HepG2 (cell line): ENCODE measurements at regions not wholly inside any gene's neighbourhood (a gene's known extent, or its start where the extent isn't known, plus 50 kb on each side); places are given as distances from the start of the nearest gene placed in this dataset.

Experiments used
- ATAC-seq: fragments of 200-7000 bp; cut with Tn5 transposase; 3 replicates; pipeline ENCODE4 v1.9.1; 2020; ENCODE audit warnings: mild to moderate bottlenecking, moderate library complexity
- BruUV-seq: library from RNA; stranded (reverse); fragments of 400-500 nt; replicated peaks from 2 replicates; lab custom pipeline; 2021; lab: Mats Ljungman, UMichigan
- CTCF ChIA-PET: fragments of 300-600 bp; formaldehyde crosslinking; extraction: SDS; loops from one replicate; lab custom pipeline; 2021; ENCODE audit warnings: low total read pairs, inconsistent platforms, low intra/inter-chr PET ratio; lab: Yijun Ruan, JAX
- POLR2A ChIA-PET: fragments of 350-600 bp; sonication (Branson Sonifier 250); formaldehyde crosslinking; loops from one replicate; lab custom pipeline; 2020; ENCODE audit warnings: antibody characterized with exemption, inconsistent platforms; lab: Yijun Ruan, JAX
- DNase-seq: peaks from one replicate; pipeline ENCODE4 v3.0.0-alpha.2; 2015; ENCODE audit warnings: low spot score
- FAIRE-seq: peaks from 3 replicates; lab custom pipeline; 2011; peaks lifted over from hg19 to GRCh38; lab: Jason Lieb, UNC
- H2AFZ ChIP-seq: one replicate; pipeline ENCODE4 v1.6.1; 2011; ENCODE audit warnings: low read length, inconsistent platforms
- H3K27ac ChIP-seq: fragments of 300-600 bp; 3 replicates; pipeline ENCODE4 v1.8.0; 2011; ENCODE audit warnings: mixed run types, mild to moderate bottlenecking, mixed read lengths, low read length, inconsistent platforms; ENCODE audit not compliant: insufficient read depth; ENCODE audit errors: extremely low read length
- H3K27me3 ChIP-seq, 2 experiments: fragments of 200-600 bp in 1 of 2; 2 replicates in 1 of 2; 3 replicates in 1 of 2; pipeline versions ENCODE4 v1.6.0 to v1.8.0; 2011; ENCODE audit warnings: low read length in 2 of 2, mild to moderate bottlenecking in 2 of 2, moderate library complexity in 2 of 2, inconsistent platforms in 1 of 2; ENCODE audit not compliant: insufficient read depth in 2 of 2, control insufficient read depth in 1 of 2
- H3K36me3 ChIP-seq, 2 experiments: fragments of 200-600 bp in 1 of 2; replicated peaks in 1 of 2; 2 replicates in 1 of 2; 3 replicates in 1 of 2; pipeline versions ENCODE4 v1.5.1 to v1.8.0; 2011; ENCODE audit warnings: low read length in 2 of 2, inconsistent platforms in 1 of 2; ENCODE audit not compliant: insufficient read depth in 2 of 2, control insufficient read depth in 1 of 2
- H3K4me1 ChIP-seq: 2 replicates; pipeline ENCODE4 v1.5.1; 2012; ENCODE audit warnings: low read length, inconsistent platforms; ENCODE audit not compliant: insufficient read depth
- H3K4me2 ChIP-seq: 2 replicates; pipeline ENCODE4 v1.6.0; 2011; ENCODE audit warnings: low read depth, low read length, inconsistent platforms
- H3K4me3 ChIP-seq, 3 experiments: fragments of 200-600 bp in 1 of 3; sonication (generic), shearing (Covaris generic) in 1 of 3; replicated peaks in 1 of 3; 2 replicates each; pipeline ENCODE4 v1.5.1; 2011 to 2016; ENCODE audit warnings: low read length in 3 of 3, inconsistent platforms in 2 of 3, low read depth in 2 of 3, mild to moderate bottlenecking in 2 of 3, control low read depth in 1 of 3, mixed read lengths in 1 of 3; ENCODE audit not compliant: insufficient read depth in 1 of 3
- H3K79me2 ChIP-seq: one replicate; pipeline ENCODE4 v1.6.1; 2011; ENCODE audit warnings: low read length, inconsistent platforms; ENCODE audit not compliant: insufficient read depth
- H3K9ac ChIP-seq: 2 replicates; pipeline ENCODE4 v1.6.0; 2011; ENCODE audit warnings: mild to moderate bottlenecking, low read depth, low read length, inconsistent platforms; ENCODE audit not compliant: insufficient read depth
- H3K9me3 ChIP-seq: 2 replicates; pipeline ENCODE4 v1.5.1; 2012; ENCODE audit warnings: mild to moderate bottlenecking, low read length
- H4K20me1 ChIP-seq: 2 replicates; pipeline ENCODE4 v1.6.0; 2011; ENCODE audit warnings: inconsistent platforms, mild to moderate bottlenecking, low read length, moderate library complexity; ENCODE audit not compliant: insufficient read depth
- ATF6 ChIP-seq: sonication (generic); formaldehyde crosslinking; conservative IDR thresholded peaks from 2 replicates; pipeline ENCODE4 v1.4.0; 2020; ENCODE audit warnings: missing genetic modification reagents
- DNMT1 ChIP-seq: sonication (generic); formaldehyde crosslinking; IDR thresholded peaks from 2 replicates; pipeline ENCODE4 v1.5.1; 2020; ENCODE audit warnings: mild to moderate bottlenecking, missing genetic modification reagents
- EP300 ChIP-seq, 3 experiments: sonication (generic) in 1 of 3; formaldehyde crosslinking in 1 of 3; IDR thresholded peaks; 2 replicates each; pipeline versions ENCODE4 v1.5.1 to v1.6.1; 2011 to 2020; ENCODE audit warnings: low read depth in 2 of 3, low read length in 2 of 3, borderline replicate concordance in 1 of 3, improper control_type of control experiment in 1 of 3, mild to moderate bottlenecking in 1 of 3, missing genetic modification reagents in 1 of 3, moderate library complexity in 1 of 3
- GABPB1 ChIP-seq: IDR thresholded peaks from 2 replicates; pipeline ENCODE4 v1.6.1; 2016; ENCODE audit warnings: mild to moderate bottlenecking, missing genetic modification reagents, moderate library complexity, missing compliant biosample characterization
- HDAC1 ChIP-seq: sonication (generic); formaldehyde crosslinking; IDR thresholded peaks from 2 replicates; pipeline ENCODE4 v1.5.1; 2020; ENCODE audit warnings: mild to moderate bottlenecking, missing genetic modification reagents
- KDM5B ChIP-seq: sonication (generic); formaldehyde crosslinking; IDR thresholded peaks from 2 replicates; pipeline ENCODE4 v1.4.0; 2020; ENCODE audit warnings: missing genetic modification reagents, mild to moderate bottlenecking, borderline replicate concordance
- THRA ChIP-seq: sonication (generic); formaldehyde crosslinking; IDR thresholded peaks from 2 replicates; pipeline ENCODE4 v1.4.0; 2020; ENCODE audit warnings: missing genetic modification reagents, borderline replicate concordance
- ZKSCAN1 ChIP-seq: fragments of 150-350 bp; IDR thresholded peaks from 2 replicates; pipeline ENCODE4 v1.6.1; 2014; ENCODE audit warnings: low read length
- ZNF253 ChIP-seq: sonication (generic); formaldehyde crosslinking; IDR thresholded peaks from 2 replicates; pipeline ENCODE4 v1.8.0; 2022; ENCODE audit warnings: mild to moderate bottlenecking, missing genetic modification reagents, borderline replicate concordance
- ZNF362 ChIP-seq: sonication (generic); formaldehyde crosslinking; IDR thresholded peaks from 2 replicates; pipeline ENCODE4 v1.4.0; 2020; ENCODE audit warnings: missing genetic modification reagents, mild to moderate bottlenecking, borderline replicate concordance
- ZNF484 ChIP-seq: sonication (generic); formaldehyde crosslinking; IDR thresholded peaks from 2 replicates; pipeline ENCODE4 v1.5.1; 2020; ENCODE audit warnings: mild to moderate bottlenecking, low read depth, missing genetic modification reagents, borderline replicate concordance
- ZNF580 ChIP-seq: IDR thresholded peaks from 2 replicates; pipeline ENCODE4 v1.6.1; 2016; ENCODE audit warnings: low read depth, borderline replicate concordance
- WGBS: methylation state at CpG from one replicate; pipeline ENCODE4 v1.1.6; 2017; ENCODE audit warnings: low lambda C conversion rate; 5-methylcytosine and 5-hydroxymethylcytosine counted together
- in situ Hi-C: cut with HindIII; loops from 2 replicates; pipeline ENCODE4 v1.10.0; 2017; ENCODE audit warnings: low pct_unique_long_range_greater_than_20kb; ENCODE audit not compliant: extremely low pct_ligation_motif_present
- intact Hi-C: fragments of 100-400 bp; cut with micrococcal nuclease; formaldehyde crosslinking; loops from one replicate; pipeline ENCODE4 v1.10.0; 2022; ENCODE audit not compliant: unreplicated experiment

GRCh38 chr9:19988281-19988680 lies 199.4 kb upstream of the SLC24A2 start:
- ATAC-seq (no peak), DNase-seq (no peak), FAIRE-seq (no peak)
- Histone ChIP-seq H3K79me2 (no peaks in the 10 kb centered on the region), H2AFZ (no peak overlapping the region), H3K4me3 (no peak overlapping the region), H3K9me3 (no peaks in the 10 kb centered on the region), H3K4me2 (no peak overlapping the region), H3K36me3 (no peaks in the 10 kb centered on the region), H3K4me1 (no peaks in the 10 kb centered on the region), H3K27ac (no peak overlapping the region), H3K9ac (no peak overlapping the region), H3K27me3 (no peaks in the 10 kb centered on the region), H4K20me1 (no peaks in the 10 kb centered on the region)
- TF ChIP-seq KDM5B (CRISPR knock-in tag) (no peak), DNMT1 (no peak), GABPB1 (no peak), ZNF253 (CRISPR knock-in tag) (no peak), EP300 (IDR thresholded peaks at IDR 0.05; ENCODE audit: low read depth in 2 of 2, low read length in 2 of 2) (no peak), EP300 (CRISPR knock-in tag; IDR thresholded peaks at IDR 0.05; ENCODE audit: borderline replicate concordance) (no peak), ZNF580 (CRISPR knock-in tag) (no peak), ZKSCAN1 (no peak), ZNF362 (CRISPR knock-in tag) (no peak), ATF6 (CRISPR knock-in tag) (no peak), ZNF484 (CRISPR knock-in tag) (no peak), HDAC1 (CRISPR knock-in tag) (no peak), THRA (CRISPR knock-in tag) (no peak)
- intact Hi-C loops (no loop called here), in situ Hi-C loops (no loop called here)
- no TSS peak for BruUV-seq
- CTCF ChIA-PET: no interaction called here
- 0% methylated on average over 2 of the region's 2 CpGs for WGBS
- POLR2A ChIA-PET: no interaction called here
